ENCODE measurements at regions not wholly inside any gene's neighbourhood (a gene's known extent, or its start where the extent isn't known, plus 50 kb on each side); places are given as distances from the start of the nearest gene placed in this dataset.

DNA sequence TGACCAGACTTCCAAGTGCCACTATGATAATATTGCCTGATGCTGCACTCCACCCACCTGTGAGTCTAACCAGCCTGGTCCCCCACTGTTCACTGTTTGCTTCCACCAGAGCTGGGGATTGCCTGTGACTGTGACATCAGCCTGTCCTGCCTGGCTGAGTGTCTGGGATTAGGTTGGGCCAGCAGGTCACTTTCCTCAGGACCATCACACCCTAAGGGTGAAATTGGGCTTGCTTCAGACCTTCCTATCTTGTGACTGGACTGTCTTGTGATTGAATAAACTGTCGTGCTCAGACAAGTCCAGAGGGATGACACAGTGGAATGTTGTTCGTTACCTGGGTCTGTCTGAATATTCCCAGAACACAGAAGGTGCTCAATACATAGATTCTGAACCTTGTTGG lies 87.4 kb upstream of the HK2 start:
- no peak for TF ChIP-seq CTCF (optimal IDR thresholded peaks at IDR 0.05 in 1 of 3, IDR thresholded peaks at IDR 0.05 in 1 of 3, conservative IDR thresholded peaks at IDR 0.05 in 1 of 3; ENCODE audit: extremely low read depth in 1 of 3, insufficient read depth in 2 of 3, low read length in 3 of 3)
- no peak for TF ChIP-seq EZH2 (IDR thresholded peaks at IDR 0.05; ENCODE audit: low read length)
